Stimulated activated CD8-positive, alpha-beta memory T cell treated with anti-CD3 and anti-CD28 coated beads, Interleukin-7, amount 100 ng/mL, for 4 hours (primary cell): ENCODE measurements at regions not wholly inside any gene's neighbourhood (a gene's known extent, or its start where the extent isn't known, plus 50 kb on each side); places are given as distances from the start of the nearest gene placed in this dataset.
"Not testable (repeated sequence)": the region's sequence is repeated elsewhere in the genome, so short reads cannot be mapped to it uniquely, and the experiment has no call there.

Experiments
- DNase-seq, 2 donors: peaks; one replicate each; pipeline ENCODE4 v3.0.0-alpha.2; 2020; ENCODE audit warnings: low read depth in 2 of 2

- DNase-seq = no peak
These were observed 992.7 kb upstream of the USP15 start for GRCh38 chr12:61267474-61267873.

GRCh38 chr12:61272441-61272840 lies 987.8 kb upstream of the USP15 start:
- no peak for DNase-seq

DNA sequence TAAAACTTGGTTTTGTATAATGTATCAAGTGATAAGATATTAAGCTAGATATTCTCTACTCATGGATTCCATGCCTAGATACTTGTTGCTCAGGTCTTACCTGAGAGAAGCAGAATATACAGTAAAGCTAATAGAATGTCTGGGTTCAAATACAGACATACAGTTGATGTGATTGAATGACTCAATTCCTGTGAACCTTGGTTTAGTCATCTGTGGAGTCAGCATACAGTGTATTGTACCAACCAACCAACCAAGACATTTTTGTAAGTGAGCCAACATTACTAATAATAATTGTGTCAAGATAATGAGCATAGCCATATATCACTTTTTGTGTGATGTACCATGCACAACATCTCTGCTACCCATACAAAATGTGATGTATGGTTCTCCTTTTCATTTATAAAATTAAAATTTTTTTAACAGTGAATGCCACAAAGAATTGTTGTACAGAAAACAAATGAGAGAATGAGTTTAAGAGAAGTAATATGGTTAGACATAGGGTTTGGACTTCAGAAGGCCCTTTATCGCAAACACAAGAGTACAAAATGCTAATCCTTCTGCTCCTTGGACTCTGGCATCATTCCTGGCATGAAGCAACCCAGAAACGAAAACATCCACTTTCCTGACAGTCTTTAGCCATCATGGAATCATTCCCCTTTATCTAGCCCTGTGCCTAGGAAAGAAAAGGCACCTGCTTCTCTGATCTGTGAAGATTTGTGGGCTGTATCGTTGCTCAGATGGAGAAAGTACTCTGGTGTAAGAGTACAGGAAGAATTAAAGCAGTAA lies 977.2 kb upstream of the USP15 start:
- DNase-seq = no peak

- DNase-seq = no peak
These were observed 969.7 kb upstream of the USP15 start for GRCh38 chr12:61290473-61290872.

DNA sequence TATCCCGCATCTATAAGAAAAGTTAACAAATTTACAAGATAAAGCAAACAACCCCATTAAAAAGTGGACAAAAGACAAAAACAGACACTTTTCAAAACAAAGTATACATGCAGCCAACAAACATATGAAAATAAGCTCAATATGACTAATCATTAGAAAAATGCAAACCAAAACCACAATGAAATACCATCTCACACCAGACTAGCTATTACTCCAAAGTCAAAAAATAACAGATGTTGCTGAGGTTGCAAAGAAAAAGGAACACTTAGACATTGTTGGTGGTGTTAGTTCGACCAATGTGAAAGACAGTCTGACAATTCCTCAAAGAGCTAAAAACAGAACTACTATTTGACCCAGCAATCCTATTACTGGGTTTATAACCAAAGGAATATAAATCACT lies 968.6 kb upstream of the USP15 start:
- no peak for DNase-seq

DNA sequence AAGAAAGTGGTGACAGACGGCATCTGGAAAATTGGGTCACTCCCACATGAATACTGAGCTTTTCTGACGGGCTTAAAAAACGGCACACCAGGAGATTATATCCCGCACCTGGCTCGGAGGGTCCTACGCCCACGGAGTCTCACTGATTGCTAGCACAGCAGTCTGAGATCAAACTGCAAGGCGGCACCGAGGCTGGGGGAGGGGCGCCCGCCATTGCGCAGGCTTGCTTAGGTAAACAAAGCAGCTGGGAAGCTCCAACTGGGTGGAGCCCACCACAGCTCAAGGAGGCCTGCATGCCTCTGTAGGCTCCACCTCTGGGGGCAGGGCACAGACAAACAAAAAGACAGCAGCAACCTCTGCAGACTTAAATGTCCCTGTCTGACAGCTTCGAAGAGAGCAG lies 966.2 kb upstream of the USP15 start:
- not testable (repeated sequence) for DNase-seq

GRCh38 chr12:61301817-61302216 lies 958.4 kb upstream of the USP15 start:
- no peak for DNase-seq

DNA sequence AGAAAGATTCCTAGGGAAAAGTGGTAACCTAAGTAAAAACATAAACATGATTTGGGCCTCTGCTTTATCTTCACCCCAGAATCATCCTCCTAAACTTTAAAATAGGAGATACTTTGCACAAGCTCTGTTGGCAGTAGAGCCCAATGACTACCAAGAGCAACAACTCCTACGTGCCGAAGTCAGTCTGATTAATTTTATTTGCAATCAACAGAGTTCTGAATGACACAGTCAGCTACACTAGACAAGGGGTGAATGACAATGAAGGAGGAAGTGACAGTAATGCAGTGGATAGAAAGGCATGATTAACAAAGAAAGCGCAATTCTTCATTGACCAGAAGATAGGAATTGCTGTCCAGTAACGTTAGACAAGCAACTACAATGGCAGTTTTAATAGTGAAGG lies 957.9 kb upstream of the USP15 start:
- no peak for DNase-seq

DNA sequence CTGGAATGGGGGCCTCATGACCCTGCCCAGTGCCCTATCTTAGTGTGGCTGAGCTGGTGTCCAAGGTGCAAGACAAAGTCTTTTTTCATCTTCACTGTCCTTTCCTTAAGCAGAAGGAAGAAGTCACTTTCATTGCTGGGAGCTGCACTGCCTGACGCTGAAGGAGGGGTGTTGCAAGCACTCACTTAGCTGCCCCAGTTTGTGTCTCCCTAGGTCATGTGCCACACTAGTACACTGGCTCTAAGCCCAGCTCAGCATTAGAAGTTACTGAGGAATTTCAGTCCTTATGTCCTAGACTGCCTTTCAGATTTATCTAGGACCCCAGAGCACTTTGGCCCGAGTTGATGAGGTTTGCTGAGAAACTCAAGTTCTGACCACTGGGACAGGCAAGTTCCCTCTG lies 952.0 kb upstream of the USP15 start:
- DNase-seq = no peak

DNA sequence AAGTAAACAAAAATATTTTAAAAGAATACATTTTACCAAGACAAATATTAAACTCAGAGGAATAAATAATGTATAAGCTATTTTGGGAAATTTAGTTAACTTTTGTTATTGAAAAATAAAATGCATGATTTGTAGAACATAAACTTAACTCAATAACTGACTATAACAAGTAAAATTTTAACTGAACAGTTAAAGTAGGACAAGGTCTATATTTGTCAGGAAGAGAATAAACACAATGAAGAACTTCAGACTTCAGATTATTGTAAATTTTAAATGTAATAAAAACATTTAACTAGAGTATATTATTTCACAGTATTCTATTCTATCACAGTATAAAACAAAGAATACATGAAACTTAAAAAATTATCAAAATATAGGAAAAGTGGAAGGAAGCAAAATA lies 948.8 kb upstream of the USP15 start:
- DNase-seq = no peak

GRCh38 chr12:61348871-61349270 lies 911.3 kb upstream of the USP15 start:
- DNase-seq = no peak

DNA sequence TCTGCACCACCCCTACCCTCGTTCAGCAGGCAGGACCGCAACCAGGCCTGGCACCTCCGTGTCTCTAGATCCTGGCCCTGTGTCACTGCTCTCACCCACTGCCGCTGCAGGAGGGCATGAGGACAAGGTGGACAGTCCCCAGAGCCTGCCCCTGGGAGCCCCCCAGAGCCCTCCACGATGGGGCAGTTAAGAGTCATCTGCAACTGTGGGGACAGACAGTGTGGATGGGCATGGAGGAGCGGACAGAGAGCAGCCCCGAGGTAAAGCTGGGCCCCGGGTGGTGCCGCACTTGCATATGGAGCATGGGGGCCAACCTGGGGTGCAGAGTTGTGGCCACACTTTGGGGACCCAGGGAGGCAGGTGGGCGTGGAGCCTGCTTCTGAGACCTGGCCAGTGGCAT lies 905.1 kb upstream of the USP15 start:
- DNase-seq = no peak

DNA sequence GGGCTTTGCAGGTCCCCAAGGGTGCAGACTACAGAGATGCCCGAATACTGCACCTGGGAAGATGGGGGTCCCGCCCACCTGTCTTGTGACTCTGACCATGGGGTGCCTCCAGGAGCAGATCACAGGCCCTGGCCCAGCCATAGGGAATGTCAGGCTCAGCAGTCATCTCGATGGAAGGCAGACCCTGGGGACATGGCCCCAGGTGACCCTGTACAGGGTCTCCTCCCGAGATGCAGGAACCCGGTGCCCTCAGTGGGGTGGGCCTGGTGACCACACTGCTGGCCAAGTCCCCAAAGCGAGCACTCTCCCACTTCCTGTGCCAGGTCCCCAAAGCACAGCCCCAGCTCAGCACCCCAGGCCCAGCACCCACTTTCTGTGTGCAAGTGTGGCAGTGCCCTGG lies 903.7 kb upstream of the USP15 start:
- DNase-seq = no peak

GRCh38 chr12:61357496-61357895 lies 902.7 kb upstream of the USP15 start:
- no peak for DNase-seq

DNA sequence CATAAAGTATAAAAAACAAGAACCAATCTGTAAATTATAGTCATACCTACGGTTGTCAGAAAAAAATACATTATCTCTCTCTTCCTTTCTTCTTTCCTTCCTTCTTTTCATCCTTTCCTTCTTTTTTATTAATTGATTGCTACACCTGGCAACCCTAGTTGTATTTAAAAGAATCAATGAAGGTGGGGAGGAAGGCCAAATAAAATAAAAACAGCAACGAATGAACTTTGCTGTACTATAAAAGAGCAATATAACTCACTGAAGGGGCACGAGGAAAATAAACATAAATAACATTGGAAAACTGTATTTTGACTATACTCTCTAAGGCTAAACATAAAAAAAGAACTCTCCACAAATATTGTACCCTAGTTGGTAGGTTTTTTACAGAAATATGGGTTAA lies 898.2 kb upstream of the USP15 start:
- no peak for DNase-seq

GRCh38 chr12:61365001-61365400 lies 895.2 kb upstream of the USP15 start:
- no peak for DNase-seq

- DNase-seq = no peak
These were observed 892.9 kb upstream of the USP15 start for GRCh38 chr12:61367281-61367785.

- no peak for DNase-seq
These were observed 890.8 kb upstream of the USP15 start for GRCh38 chr12:61369241-61369910.

DNA sequence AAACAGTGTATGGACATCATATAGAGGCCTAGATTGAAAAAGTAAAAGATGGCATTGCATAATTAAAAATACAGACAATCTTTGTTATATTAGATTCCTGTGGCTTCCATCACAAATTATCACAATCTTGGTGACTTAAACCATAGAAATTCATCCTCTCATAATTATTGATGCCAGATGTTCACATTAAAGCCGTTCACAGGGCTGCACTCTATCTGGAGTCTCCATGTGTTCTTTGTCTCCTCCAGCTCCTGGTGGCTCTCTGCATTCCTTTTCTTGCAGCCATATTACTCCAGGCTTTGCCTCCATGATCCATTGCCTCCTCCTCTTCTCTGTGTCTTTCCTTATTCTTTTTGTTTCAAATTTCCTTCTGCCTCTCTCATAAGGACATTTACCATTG lies 875.7 kb upstream of the USP15 start:
- DNase-seq = no peak

DNA sequence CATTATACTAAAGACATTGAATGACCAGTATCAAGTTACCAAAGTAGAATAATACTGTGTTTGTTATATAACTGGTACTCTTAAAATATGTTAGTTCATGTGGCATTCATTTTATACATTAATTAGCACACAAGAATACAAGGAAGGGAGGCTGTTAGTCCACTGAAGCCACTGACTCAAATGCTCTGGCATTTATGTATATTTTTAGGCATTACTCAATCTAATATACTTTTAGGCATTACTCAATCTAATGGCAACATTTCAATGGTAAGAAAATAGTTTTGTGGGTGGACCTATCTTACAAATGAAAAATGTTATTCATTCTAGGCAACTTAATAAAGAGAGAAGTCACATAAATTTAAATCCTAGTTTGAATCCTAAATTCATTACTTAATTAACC lies 874.4 kb upstream of the USP15 start:
- DNase-seq = no peak

- DNase-seq = no peak
These were observed 862.5 kb upstream of the USP15 start for GRCh38 chr12:61397668-61398067.

DNA sequence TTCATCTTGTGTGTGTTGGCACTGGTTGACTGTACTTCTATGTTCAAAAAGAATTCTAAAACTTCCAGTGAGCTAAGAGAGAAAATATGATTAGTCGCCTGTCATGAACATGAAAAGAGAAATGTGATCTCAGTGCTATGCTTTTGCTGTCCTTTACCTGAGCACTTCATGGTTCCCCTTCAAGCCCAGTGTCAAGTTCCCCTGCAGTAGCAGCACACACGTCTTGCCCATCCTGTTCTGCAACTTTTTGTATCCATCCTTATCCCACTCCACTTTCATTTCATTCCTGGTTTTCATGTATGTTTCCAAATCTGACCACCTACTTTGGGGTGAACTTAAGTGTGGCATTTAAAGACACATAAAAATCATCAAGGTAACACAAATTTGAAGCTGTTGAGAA lies 848.0 kb upstream of the USP15 start:
- DNase-seq = no peak

- DNase-seq = no peak
These were observed 845.7 kb upstream of the USP15 start for GRCh38 chr12:61414470-61414869.
